AG08395 (cell line): ENCODE measurements at regions not wholly inside any gene's neighbourhood (a gene's known extent, or its start where the extent isn't known, plus 50 kb on each side); places are given as distances from the start of the nearest gene placed in this dataset.

Experiments used
- DNase-seq: peaks from one replicate; pipeline ENCODE4 v3.0.0; 2012; ENCODE audit warnings: mixed read lengths, low spot score

DNA sequence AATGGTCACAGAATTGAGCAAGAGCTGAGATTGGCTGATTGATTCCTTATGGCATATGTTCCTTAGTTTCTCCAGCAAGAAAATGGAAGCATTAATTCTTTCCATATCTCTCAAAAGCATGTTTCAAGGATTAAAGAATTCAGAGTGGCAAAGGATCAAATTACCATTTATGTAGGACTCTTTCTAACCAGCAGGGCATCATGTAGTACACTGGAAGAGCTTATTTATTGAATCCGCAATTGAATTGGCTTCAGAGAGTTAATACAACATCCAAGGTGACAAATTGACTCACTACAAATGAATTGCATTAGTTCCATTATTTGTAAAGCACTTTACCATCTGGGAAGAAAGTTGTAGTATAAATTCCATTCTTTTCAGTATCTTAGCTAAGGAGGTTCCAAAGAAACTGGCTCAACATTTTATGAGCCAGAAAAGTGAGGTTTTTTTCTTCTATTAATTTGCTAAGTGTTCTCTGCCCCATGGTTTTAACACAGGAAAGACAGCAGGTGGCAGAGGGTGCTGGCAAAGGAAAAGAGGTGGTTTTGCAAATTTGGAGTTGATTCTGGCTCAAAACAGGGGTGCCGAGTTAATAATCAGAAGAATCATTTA lies 409.9 kb downstream of the MTX2 start:
- no peak for DNase-seq

GRCh38 chr2:176680916-176681516 lies 411.8 kb downstream of the MTX2 start:
- DNase-seq = peak; percentile 36

GRCh38 chr2:176681584-176682115 lies 412.4 kb downstream of the MTX2 start:
- DNase-seq = no peak

DNA sequence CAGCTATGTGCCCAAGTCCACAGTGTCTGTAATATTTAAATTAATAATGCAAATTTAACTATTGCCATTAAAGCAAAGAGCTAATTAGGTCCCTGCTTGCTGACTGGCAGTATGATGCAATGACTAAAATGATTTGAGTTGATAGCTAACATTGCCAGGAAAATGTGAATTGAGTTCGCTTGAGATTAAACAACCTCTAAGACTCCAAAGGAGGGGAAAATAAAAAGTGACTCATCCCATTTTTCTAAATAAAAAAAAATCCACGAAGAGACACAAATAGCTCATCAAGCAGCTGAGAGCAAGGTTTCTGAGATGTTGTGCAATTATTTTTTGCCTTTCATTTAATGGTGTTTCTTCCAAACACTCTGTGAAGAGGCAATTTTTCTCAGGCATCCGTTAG lies 413.0 kb downstream of the MTX2 start:
- DNase-seq = peak; percentile 59

- no peak for DNase-seq
Measured at GRCh38 chr2:176683618-176684111, 414.4 kb downstream of the MTX2 start.

DNA sequence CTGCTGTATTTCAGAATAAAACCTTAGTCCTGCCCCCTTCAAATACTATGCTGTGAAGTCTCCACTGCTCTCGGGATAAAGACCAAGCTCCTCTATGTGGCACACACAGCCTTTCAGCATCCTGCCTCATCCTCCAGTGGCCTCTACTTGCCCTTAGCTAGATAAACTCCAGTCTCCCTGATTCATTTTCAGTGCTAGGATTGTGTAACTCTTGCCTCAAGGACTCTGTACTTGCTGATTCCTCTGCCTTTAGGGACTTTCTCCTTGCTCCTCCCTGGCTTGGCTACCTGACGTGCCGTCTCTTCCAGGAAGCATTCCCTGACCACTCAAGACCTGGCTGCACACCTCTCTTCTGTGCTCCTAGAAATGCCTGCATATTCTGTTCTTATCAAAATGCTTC lies 416.7 kb downstream of the MTX2 start:
- no peak for DNase-seq

GRCh38 chr2:176686328-176686727 lies 417.1 kb downstream of the MTX2 start:
- DNase-seq = no peak

- no peak for DNase-seq
Measured at GRCh38 chr2:176687342-176687741, 418.1 kb downstream of the MTX2 start.

DNA sequence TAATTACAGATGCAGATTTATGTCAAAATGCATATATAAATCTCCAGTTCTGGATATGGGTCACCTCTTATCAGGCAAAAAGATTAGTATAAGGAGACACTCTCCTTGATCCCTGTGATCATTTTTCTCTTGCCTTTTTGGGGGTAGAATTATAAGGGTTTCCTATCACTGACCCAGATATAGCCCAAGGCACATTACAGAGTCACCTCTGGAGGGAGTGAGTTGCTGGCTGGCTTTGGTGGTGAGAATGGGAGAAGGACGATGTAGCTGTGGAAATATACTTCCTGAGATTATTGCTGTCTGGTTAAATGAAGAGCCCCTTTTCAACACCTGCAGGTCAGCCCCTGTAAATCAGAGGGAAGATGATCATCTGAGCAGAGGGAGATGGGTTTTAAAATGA lies 418.7 kb downstream of the MTX2 start:
- DNase-seq = no peak

GRCh38 chr2:176689711-176690110 lies 420.5 kb downstream of the MTX2 start:
- no peak for DNase-seq

- DNase-seq = no peak
Measured at GRCh38 chr2:176691471-176691870, 422.2 kb downstream of the MTX2 start.

DNA sequence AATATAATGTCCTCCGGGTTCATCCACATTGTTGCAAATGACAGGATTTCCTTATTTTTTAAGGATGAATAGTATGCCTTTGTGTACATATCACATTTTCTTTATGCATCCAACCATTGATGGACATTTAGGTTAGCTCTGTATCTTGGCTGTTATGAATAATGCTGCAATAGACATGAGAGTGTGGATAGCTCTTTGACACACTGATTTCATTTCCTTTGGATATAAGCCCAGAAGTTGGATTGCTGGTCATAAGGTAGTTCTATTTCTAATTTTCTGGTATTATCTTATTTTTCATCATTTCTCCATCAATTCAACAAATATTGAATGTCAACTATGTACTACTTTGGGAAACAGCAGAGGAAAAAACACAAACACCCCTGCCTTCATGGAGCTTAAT lies 423.3 kb downstream of the MTX2 start:
- no peak for DNase-seq

DNA sequence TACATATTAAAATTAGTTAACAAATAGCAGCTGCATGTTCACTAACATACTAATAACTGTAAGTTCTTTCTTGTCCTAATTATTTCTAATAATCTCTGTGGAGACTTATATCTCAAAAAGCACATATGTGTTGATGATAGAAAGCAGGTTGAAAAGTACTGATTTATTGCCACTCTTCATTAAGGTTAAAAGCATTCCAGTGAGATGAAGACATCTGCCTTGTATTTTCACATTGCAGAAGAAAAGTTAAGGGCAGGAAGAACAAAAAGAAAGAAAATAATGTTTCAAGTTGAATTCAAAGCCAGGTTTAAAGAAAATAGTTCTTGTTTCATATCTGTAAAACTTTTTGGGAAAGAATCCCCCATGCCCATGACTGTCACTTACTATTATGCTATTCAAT lies 429.9 kb downstream of the MTX2 start:
- DNase-seq = no peak

- DNase-seq = no peak
Measured at GRCh38 chr2:176699644-176700043, 430.4 kb downstream of the MTX2 start.

- DNase-seq = no peak
Measured at GRCh38 chr2:176702131-176702530, 432.9 kb downstream of the MTX2 start.

- DNase-seq = peak; percentile 12
Measured at GRCh38 chr2:176704282-176704858, 435.1 kb downstream of the MTX2 start.

- peak; percentile 9 for DNase-seq
Measured at GRCh38 chr2:176709149-176709951, 440.1 kb downstream of the MTX2 start.

GRCh38 chr2:176709991-176710390 lies 440.7 kb downstream of the MTX2 start:
- DNase-seq = no peak

GRCh38 chr2:176710657-176711186 lies 441.5 kb downstream of the MTX2 start:
- DNase-seq = no peak

- DNase-seq = no peak
Measured at GRCh38 chr2:176725873-176726645, 456.8 kb downstream of the MTX2 start.

DNA sequence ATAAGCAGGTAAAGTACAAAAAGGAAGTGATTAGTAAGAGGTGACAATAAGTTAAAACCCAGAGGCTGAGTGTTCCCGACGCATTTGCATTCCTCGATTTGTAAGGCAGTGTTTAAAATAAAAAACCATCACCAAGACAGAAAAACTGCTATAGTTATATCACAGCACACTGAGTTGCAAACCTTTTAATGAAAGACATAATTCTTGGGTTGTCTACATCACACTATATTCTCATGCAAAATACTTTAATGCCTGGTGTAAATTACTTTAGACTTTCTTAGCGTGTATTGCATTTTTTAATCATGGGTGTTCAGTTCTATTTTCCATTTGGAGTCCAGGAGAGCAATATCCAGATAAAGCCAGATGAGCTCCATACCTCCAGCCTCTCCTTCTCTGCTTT lies 458.5 kb downstream of the MTX2 start:
- no peak for DNase-seq
